Thoracic aorta (tissue), 2 donors: ENCODE measurements at regions not wholly inside any gene's neighbourhood (a gene's known extent, or its start where the extent isn't known, plus 50 kb on each side); places are given as distances from the start of the nearest gene placed in this dataset.

Experiments
- ATAC-seq: fragments of 150-250 bp; one replicate; pipeline ENCODE4 v1.8.0; 2017; ENCODE audit warnings: low read depth; ENCODE audit not compliant: insufficient number of reproducible peaks, low FRiP score
- DNase-seq: peaks from one replicate; pipeline ENCODE4 v3.0.0-alpha.2; 2020; ENCODE audit warnings: low spot score
- H3K27ac ChIP-seq, 2 donors: fragments of 200-600 bp; sonication (generic); 1 replicate in 1 of 2; 2 replicates in 1 of 2; pipeline ENCODE4 v1.5.1; 2016; ENCODE audit warnings: mild to moderate bottlenecking in 2 of 2, moderate library complexity in 2 of 2
- H3K27me3 ChIP-seq: fragments of 200-600 bp; sonication (generic); replicated peaks from 2 replicates; pipeline ENCODE4 v1.6.0; 2016; ENCODE audit warnings: mild to moderate bottlenecking; ENCODE audit not compliant: insufficient read depth
- H3K36me3 ChIP-seq: fragments of 200-600 bp; sonication (generic); one replicate; pipeline ENCODE4 v1.5.1; 2016
- H3K4me1 ChIP-seq, 2 donors: fragments of 200-600 bp; sonication (generic); 1 replicate in 1 of 2; 2 replicates in 1 of 2; pipeline versions ENCODE4 v1.5.1 to v1.6.0; 2016; ENCODE audit warnings: low read depth in 2 of 2, mild to moderate bottlenecking in 1 of 2; ENCODE audit not compliant: control insufficient read depth in 1 of 2
- H3K4me3 ChIP-seq: fragments of 200-600 bp; sonication (generic); 2 replicates; pipeline ENCODE4 v1.5.1; 2016; ENCODE audit warnings: mild to moderate bottlenecking
- H3K9me3 ChIP-seq: fragments of 200-600 bp; sonication (generic); 2 replicates; pipeline ENCODE4 v1.5.1; 2016
- TF ChIP-seq, protein P1 (sequence below): fragments of 200-600 bp; sonication (generic); IDR thresholded peaks from one replicate; pipeline ENCODE4 v1.5.1; 2019; ENCODE audit warnings: antibody characterized with exemption

DNA sequence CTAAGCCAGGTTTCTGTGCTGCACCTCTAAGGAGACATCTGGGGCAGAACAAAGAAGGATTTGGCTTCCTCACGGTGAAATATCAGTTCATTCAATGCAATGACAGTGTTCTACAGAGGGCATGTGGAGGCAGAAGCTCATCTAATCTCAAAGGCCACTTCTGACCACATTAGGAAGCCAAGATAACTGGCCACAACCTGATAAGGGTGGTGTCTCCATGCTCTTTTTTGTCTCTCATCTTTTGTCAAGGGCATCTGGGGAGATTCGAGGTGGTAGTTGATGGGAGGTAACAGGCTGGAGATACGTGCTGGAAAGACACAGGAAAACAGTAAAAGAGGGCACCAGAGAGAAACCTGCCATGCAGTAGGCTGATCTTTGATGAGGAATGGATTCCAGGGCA lies 303.9 kb downstream of the LRATD1 start:
- Histone ChIP-seq H3K9me3 (peaks cover 3% of the 10 kb centered on the region), H3K36me3 (no peaks in the 10 kb centered on the region), H3K27me3 (no peaks in the 10 kb centered on the region), H3K4me1 (no peaks in the 10 kb centered on the region), H3K27ac (no peak overlapping the region), H3K4me3 (no peak overlapping the region)
- no peak for ATAC-seq
- DNase-seq: no peak
- TF ChIP-seq, protein P1, sequence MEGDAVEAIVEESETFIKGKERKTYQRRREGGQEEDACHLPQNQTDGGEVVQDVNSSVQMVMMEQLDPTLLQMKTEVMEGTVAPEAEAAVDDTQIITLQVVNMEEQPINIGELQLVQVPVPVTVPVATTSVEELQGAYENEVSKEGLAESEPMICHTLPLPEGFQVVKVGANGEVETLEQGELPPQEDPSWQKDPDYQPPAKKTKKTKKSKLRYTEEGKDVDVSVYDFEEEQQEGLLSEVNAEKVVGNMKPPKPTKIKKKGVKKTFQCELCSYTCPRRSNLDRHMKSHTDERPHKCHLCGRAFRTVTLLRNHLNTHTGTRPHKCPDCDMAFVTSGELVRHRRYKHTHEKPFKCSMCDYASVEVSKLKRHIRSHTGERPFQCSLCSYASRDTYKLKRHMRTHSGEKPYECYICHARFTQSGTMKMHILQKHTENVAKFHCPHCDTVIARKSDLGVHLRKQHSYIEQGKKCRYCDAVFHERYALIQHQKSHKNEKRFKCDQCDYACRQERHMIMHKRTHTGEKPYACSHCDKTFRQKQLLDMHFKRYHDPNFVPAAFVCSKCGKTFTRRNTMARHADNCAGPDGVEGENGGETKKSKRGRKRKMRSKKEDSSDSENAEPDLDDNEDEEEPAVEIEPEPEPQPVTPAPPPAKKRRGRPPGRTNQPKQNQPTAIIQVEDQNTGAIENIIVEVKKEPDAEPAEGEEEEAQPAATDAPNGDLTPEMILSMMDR: no peak

DNA sequence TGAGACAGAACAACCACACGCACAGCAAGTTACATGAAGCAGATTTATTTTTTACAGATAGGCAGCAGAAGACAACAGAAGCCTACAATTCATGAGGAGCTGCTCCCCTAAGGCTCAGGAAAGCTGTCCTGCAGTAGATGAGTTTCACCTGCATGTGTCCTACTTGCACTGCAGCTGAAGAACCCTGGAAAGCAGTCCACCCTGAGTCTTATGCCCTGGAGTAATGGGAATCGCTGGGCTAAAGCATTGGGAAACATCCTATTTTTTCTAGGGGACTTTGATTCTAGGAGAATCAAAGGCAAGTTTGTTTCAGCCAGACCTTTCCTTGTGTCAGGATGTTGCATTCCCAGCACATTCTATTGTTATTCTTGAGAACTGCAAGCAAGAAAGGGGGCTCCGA lies 304.8 kb downstream of the LRATD1 start:
- DNase-seq (no peak), ATAC-seq (no peak)
- Histone ChIP-seq H3K4me3 (no peak overlapping the region), H3K27ac (no peak overlapping the region), H3K4me1 (no peaks in the 10 kb centered on the region), H3K9me3 (peaks cover 3% of the 10 kb centered on the region), H3K36me3 (no peaks in the 10 kb centered on the region), H3K27me3 (no peaks in the 10 kb centered on the region)
- TF ChIP-seq, protein P1: no peak

DNA sequence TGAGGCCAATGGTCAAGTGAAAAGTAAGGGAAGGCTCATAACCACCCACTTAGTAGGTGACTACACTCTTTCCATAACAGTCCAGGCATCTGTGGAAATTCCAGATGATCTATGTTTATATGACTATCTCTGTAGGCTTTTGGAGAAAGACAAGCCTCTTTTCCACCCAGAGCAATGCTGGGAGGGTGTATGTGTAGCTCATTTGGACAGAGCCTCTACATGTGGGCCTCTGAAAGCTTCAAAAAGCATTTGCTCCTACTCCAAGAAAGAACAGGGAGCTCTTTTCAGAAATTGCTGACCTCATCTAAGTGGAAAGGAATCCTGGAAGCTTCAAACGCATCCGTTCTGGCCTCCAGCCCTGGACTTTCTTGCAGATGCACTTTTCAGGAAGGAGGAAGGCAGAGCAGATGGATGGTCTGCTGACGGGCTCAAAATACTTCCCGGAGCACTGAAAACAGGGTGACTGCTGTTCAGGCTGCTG lies 308.7 kb downstream of the LRATD1 start:
- no peak overlapping the region for H3K4me3 ChIP-seq
- H3K9me3 ChIP-seq: peaks cover 3% of the 10 kb centered on the region
- no peak for DNase-seq
- TF ChIP-seq, protein P1: no peak
- H3K4me1 ChIP-seq: no peaks in the 10 kb centered on the region
- no peak for ATAC-seq
- no peak overlapping the region for H3K27ac ChIP-seq
- H3K27me3 ChIP-seq: no peaks in the 10 kb centered on the region
- H3K36me3 ChIP-seq: no peaks in the 10 kb centered on the region

DNA sequence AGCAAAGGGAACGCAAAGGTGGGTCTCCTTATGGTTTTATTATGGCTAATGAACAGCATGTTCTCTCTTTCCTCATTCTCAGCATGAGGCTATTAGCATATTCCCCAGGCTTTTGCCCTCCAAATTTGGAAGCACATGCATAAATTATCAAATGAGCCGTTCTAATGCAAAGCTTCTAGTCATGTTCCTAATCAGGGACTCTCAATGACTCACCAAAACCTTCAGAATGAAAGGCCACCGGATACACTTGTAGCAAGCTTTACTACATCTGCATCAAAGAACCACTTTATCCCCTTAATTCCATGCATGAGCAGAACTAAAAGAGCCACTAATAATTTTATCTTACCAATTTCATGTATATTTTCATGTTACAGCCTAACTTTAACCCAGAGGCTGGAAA lies 310.5 kb downstream of the LRATD1 start:
- H3K27me3 ChIP-seq: no peaks in the 10 kb centered on the region
- no peaks in the 10 kb centered on the region for H3K36me3 ChIP-seq
- no peak for DNase-seq
- no peak overlapping the region for H3K27ac ChIP-seq
- ATAC-seq: no peak
- TF ChIP-seq, protein P1: no peak
- H3K4me1 ChIP-seq: no peaks in the 10 kb centered on the region
- H3K9me3 ChIP-seq: no peaks in the 10 kb centered on the region
- H3K4me3 ChIP-seq: no peak overlapping the region

DNA sequence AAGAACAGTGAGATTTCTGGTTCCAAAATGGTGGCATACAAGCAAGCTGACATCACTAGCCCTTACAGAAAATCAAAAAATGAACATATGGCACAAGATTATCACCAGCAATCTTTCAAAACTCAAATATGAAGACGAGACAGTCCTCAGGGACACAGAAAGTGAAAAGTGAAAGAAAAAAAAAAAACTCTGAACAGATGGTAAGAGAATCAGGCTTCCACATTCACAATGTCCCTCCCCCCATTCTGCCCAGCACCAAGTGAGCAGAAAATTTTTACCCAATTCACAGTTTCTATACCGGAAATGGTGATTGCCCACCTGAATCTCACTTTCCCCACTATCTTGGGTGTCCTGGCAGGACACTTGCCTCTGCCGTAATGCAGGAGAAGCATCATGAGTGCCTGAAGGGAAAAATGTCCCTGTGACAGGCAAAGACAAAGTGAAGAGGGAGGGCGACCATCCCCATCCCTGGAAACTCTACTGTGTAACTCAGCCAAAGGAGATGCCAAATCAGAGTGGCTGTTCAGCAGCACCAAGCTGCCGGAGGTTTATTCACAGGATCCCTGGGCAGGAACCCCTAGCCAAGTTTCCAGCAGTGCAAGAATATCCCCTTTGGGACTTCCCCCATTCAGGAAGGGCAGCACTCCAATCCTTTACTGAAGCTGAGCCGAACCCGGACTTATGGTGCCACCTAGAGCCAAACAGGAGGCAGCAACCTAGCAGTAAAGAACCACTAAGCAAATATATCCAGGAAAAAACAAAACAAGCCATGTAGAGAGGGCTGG lies 312.2 kb downstream of the LRATD1 start:
- Histone ChIP-seq H3K36me3 (no peaks in the 10 kb centered on the region), H3K4me3 (no peak overlapping the region), H3K4me1 (no peaks in the 10 kb centered on the region), H3K27ac (no peak overlapping the region), H3K9me3 (no peaks in the 10 kb centered on the region), H3K27me3 (no peaks in the 10 kb centered on the region)
- no peak for ATAC-seq
- DNase-seq: no peak
- TF ChIP-seq, protein P1: no peak
